ENCODE measurements at regions not wholly inside any gene's neighbourhood (a gene's known extent, or its start where the extent isn't known, plus 50 kb on each side); places are given as distances from the start of the nearest gene placed in this dataset.

- no peak for DNase-seq
Measured at GRCh38 chr6:10303608-10304506, 111.0 kb downstream of the TFAP2A start.

- DNase-seq, result no peak
Measured at GRCh38 chr6:10302566-10303235, 112.2 kb downstream of the TFAP2A start.

GRCh38 chr6:10300071-10300470 is 114.8 kb downstream of the TFAP2A start:
- no peak for DNase-seq

GRCh38 chr6:10297832-10298231 is 117.0 kb downstream of the TFAP2A start:
- DNase-seq, result no peak

GRCh38 chr6:10278746-10279145 is 136.1 kb downstream of the TFAP2A start:
- DNase-seq, result no peak

GRCh38 chr6:10276660-10277287 is 138.1 kb downstream of the TFAP2A start:
- no peak for DNase-seq

- no peak for DNase-seq
Measured at GRCh38 chr6:10276106-10276505, 138.8 kb downstream of the TFAP2A start.

GRCh38 chr6:10272591-10272990 is 142.3 kb downstream of the TFAP2A start:
- no peak for DNase-seq

- no peak for DNase-seq
Measured at GRCh38 chr6:10271982-10272381, 142.9 kb downstream of the TFAP2A start.

- no peak for DNase-seq
Measured at GRCh38 chr6:10269814-10270472, 144.9 kb downstream of the TFAP2A start.

GRCh38 chr6:10268611-10269310 is 146.1 kb downstream of the TFAP2A start:
- DNase-seq, result no peak

- DNase-seq, result no peak
Measured at GRCh38 chr6:10268111-10268510, 146.8 kb downstream of the TFAP2A start.

GRCh38 chr6:10266462-10266861 is 148.4 kb downstream of the TFAP2A start:
- DNase-seq, result no peak

GRCh38 chr6:10266061-10266460 is 148.8 kb downstream of the TFAP2A start:
- no peak for DNase-seq

GRCh38 chr6:10262505-10262904 is 152.4 kb downstream of the TFAP2A start:
- no peak for DNase-seq

- DNase-seq, result no peak
Measured at GRCh38 chr6:10259671-10260070, 155.2 kb downstream of the TFAP2A start.

GRCh38 chr6:10258341-10258740 is 156.5 kb downstream of the TFAP2A start:
- DNase-seq, result no peak

GRCh38 chr6:10256113-10256690 is 158.7 kb downstream of the TFAP2A start:
- no peak for DNase-seq

GRCh38 chr6:10250655-10251220 is 164.1 kb downstream of the TFAP2A start:
- DNase-seq, result no peak

- no peak for DNase-seq
Measured at GRCh38 chr6:10248378-10248843, 166.5 kb downstream of the TFAP2A start.

GRCh38 chr6:10237298-10238038 is 177.4 kb downstream of the TFAP2A start:
- DNase-seq, result no peak
